Choroid plexus epithelial cell (primary cell): ENCODE measurements at regions not wholly inside any gene's neighbourhood (a gene's known extent, or its start where the extent isn't known, plus 50 kb on each side); places are given as distances from the start of the nearest gene placed in this dataset.
"Not testable (repeated sequence)": the region's sequence is repeated elsewhere in the genome, so short reads cannot be mapped to it uniquely, and the experiment has no call there.

Experiments
- DNase-seq: peaks from one replicate; pipeline ENCODE4 v3.0.0-alpha.2; 2010; ENCODE audit warnings: low read depth
- H3K4me3 ChIP-seq: 2 replicates; pipeline ENCODE4 v1.5.1; 2011; ENCODE audit warnings: low read depth, mild to moderate bottlenecking, control low read depth, low read length, moderate library complexity
- CTCF ChIP-seq: conservative IDR thresholded peaks from 2 replicates; pipeline ENCODE4 v1.5.1; 2011; ENCODE audit warnings: low read depth, mild to moderate bottlenecking, control low read depth, inconsistent platforms, low read length, moderate library complexity

GRCh38 chr3:145244327-145244726, 916.7 kb downstream of the PLOD2 start:
- no peak for TF ChIP-seq CTCF
- no peak for DNase-seq

GRCh38 chr3:145246291-145246690, 914.7 kb downstream of the PLOD2 start:
- no peak for TF ChIP-seq CTCF
- H3K4me3 ChIP-seq: no peak overlapping the region

More at GRCh38 chr3:145244327-145244726, 916.7 kb downstream of the PLOD2 start:
- no peak overlapping the region for H3K4me3 ChIP-seq

GRCh38 chr3:145248928-145249327, 912.1 kb downstream of the PLOD2 start:
- no peak for DNase-seq
- H3K4me3 ChIP-seq: no peak overlapping the region
- TF ChIP-seq CTCF: no peak

More at GRCh38 chr3:145246291-145246690, 914.7 kb downstream of the PLOD2 start:
- no peak for DNase-seq

DNA sequence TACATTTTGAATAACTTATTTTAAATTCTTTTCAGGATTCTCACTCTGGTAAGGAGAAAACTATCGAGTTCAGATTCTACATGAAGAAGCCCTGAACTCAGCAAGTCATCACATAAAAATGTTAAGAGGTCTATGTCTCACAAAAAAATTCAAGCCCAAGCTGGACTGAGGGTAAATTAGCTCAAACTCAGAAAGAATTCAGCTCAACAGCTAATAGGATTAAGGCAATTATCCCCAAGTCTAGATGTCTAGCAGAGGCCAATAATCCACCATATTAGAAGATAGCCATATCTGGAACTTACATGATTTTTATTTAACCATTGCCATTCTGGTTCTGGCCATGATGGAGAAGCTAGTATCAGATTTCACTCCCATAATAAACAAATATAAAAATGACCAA, 909.7 kb downstream of the PLOD2 start:
- no peak for TF ChIP-seq CTCF
- no peak overlapping the region for H3K4me3 ChIP-seq
- no peak for DNase-seq

DNA sequence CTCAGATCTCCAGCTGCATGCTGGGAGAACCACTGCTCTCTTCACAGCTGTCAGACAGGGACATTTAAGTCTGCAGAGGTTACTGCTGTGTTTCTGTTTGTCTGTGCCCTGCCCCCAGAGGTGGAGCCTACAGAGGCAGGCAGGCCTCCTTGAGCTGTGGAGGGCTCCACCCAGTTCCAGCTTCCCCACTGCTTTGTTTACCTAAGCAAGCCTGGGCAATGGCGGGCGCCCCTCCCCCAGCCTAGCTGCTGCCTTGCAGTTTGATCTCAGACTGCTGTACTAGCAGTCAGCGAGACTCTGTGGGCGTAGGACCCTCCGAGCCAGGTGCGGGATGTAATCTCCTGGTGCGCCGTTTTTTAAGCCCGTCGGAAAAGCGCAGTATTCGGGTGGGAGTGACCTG, 903.0 kb downstream of the PLOD2 start:
- not testable (repeated sequence) for H3K4me3 ChIP-seq, DNase-seq

- no peak for DNase-seq
- H3K4me3 ChIP-seq: no peak overlapping the region
- TF ChIP-seq CTCF: no peak
These were observed 901.7 kb downstream of the PLOD2 start for GRCh38 chr3:145259166-145259880.

DNA sequence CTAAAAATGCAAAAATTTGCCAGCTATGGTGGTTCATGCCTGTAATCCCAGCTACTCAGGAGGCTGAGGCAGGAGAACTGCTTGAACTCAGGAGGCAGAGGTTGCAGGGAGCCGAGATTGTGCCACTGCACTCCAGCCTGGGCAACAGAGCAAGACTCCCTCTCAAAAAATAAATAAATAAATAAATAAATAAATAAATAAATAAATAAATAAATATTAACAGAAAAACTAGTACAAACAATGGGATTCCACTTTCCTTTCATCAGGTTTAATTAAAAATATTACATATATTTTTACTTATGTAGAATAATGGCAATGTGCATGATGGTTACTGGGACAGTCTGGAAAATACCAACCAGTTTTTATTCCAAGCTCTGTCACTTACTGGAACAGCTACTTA, 897.5 kb downstream of the PLOD2 start:
- H3K4me3 ChIP-seq, DNase-seq: not testable (repeated sequence)

DNA sequence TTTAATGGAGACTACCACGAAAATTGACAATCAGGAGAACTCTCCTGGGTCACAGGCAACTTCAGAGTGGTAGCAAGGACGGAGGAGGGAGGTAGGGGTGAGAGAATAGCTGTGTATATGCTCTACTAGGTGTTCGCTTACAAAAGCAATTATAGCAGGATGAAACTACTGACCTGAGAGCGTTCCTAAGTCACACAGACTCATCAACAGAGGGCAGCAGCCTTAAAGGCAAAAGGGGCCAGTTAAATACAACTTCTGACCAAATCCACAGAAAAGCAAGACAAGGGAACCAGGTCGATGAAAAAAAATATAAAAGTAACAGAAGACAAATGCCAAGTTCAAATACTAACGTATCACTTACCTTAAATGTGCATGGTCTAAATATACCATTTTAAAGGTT, 894.6 kb downstream of the PLOD2 start:
- no peak overlapping the region for H3K4me3 ChIP-seq
- no peak for DNase-seq
- no peak for TF ChIP-seq CTCF
